Neuronal stem cell (in vitro differentiated cells): ENCODE measurements at regions not wholly inside any gene's neighbourhood (a gene's known extent, or its start where the extent isn't known, plus 50 kb on each side); places are given as distances from the start of the nearest gene placed in this dataset.
A peak's percentile ranks its signal among the peaks of the same experiment; 100 is the strongest.

Source experiments
- DNase-seq: peaks from one replicate; pipeline ENCODE4 v3.0.0-alpha.2; 2013; ENCODE audit warnings: low spot score
- H2AFZ ChIP-seq: one replicate; pipeline ENCODE4 v1.6.1; 2013; ENCODE audit warnings: mild to moderate bottlenecking, low read length, inconsistent platforms
- H2AK5ac ChIP-seq: 2 replicates; pipeline ENCODE4 v1.6.1; 2013; ENCODE audit warnings: low read depth, mild to moderate bottlenecking, inconsistent platforms, low read length, moderate library complexity, mixed read lengths
- H2BK120ac ChIP-seq: 2 replicates; pipeline ENCODE4 v1.6.1; 2013; ENCODE audit warnings: low read depth, mild to moderate bottlenecking, inconsistent platforms, low read length, moderate library complexity, mixed read lengths
- H2BK12ac ChIP-seq: one replicate; pipeline ENCODE4 v1.6.1; 2013; ENCODE audit warnings: low read length, inconsistent platforms
- H2BK15ac ChIP-seq: 2 replicates; pipeline ENCODE4 v1.6.1; 2013; ENCODE audit warnings: mild to moderate bottlenecking, low read length, inconsistent platforms, mixed read lengths
- H2BK5ac ChIP-seq: one replicate; pipeline ENCODE4 v1.6.1; 2013; ENCODE audit warnings: inconsistent platforms, mild to moderate bottlenecking, low read length, moderate library complexity
- H3K14ac ChIP-seq: one replicate; pipeline ENCODE4 v1.6.1; 2013; ENCODE audit warnings: low read length, inconsistent platforms
- H3K18ac ChIP-seq: 2 replicates; pipeline ENCODE4 v1.6.1; 2013; ENCODE audit warnings: low read length, inconsistent platforms
- H3K23ac ChIP-seq: 2 replicates; pipeline ENCODE4 v1.6.1; 2013; ENCODE audit warnings: low read depth, mild to moderate bottlenecking, mixed read lengths, low read length, inconsistent platforms; ENCODE audit not compliant: poor library complexity
- H3K27ac ChIP-seq: replicated peaks from 3 replicates; pipeline ENCODE4 v1.5.1; 2013; ENCODE audit warnings: low read length, inconsistent platforms
- H3K27me3 ChIP-seq, 3 experiments: 2 replicates each; pipeline ENCODE4 v1.6.1; 2013; ENCODE audit warnings: low read length in 3 of 3, mild to moderate bottlenecking in 2 of 3, inconsistent platforms in 1 of 3, low read depth in 1 of 3, mixed read lengths in 1 of 3, moderate library complexity in 1 of 3; ENCODE audit not compliant: control insufficient read depth in 3 of 3, insufficient read depth in 3 of 3
- H3K36me3 ChIP-seq, 2 donors: replicated peaks in 1 of 2; 2 replicates each; pipeline ENCODE4 v1.6.1; 2013; ENCODE audit warnings: low read length in 2 of 2; ENCODE audit not compliant: control insufficient read depth in 2 of 2, insufficient read depth in 2 of 2
- H3K4ac ChIP-seq: 2 replicates; pipeline ENCODE4 v1.6.1; 2013; ENCODE audit warnings: inconsistent platforms, mild to moderate bottlenecking, low read length, moderate library complexity
- H3K4me1 ChIP-seq, 2 donors: 1 replicate in 1 of 2; 2 replicates in 1 of 2; pipeline ENCODE4 v1.6.1; 2013; ENCODE audit warnings: low read length in 2 of 2, low read depth in 1 of 2; ENCODE audit not compliant: control insufficient read depth in 2 of 2, insufficient read depth in 1 of 2
- H3K4me2 ChIP-seq: one replicate; pipeline ENCODE4 v1.6.1; 2013; ENCODE audit warnings: mild to moderate bottlenecking, low read length, inconsistent platforms; ENCODE audit not compliant: insufficient read depth, poor library complexity, severe bottlenecking
- H3K4me3 ChIP-seq, 2 donors: 2 replicates each; pipeline ENCODE4 v1.5.1; 2013; ENCODE audit warnings: low read length in 2 of 2, mild to moderate bottlenecking in 2 of 2, inconsistent platforms in 1 of 2, moderate library complexity in 1 of 2
- H3K79me1 ChIP-seq: one replicate; pipeline ENCODE4 v1.6.1; 2013; ENCODE audit warnings: low read depth, mild to moderate bottlenecking, inconsistent platforms, low read length, moderate library complexity
- H3K9ac ChIP-seq: one replicate; pipeline ENCODE4 v1.6.1; 2013; ENCODE audit warnings: mild to moderate bottlenecking, low read depth, low read length, inconsistent platforms; ENCODE audit not compliant: poor library complexity
- H3K9me3 ChIP-seq, 2 donors: replicated peaks in 1 of 2; 2 replicates each; pipeline versions ENCODE3 to v1.6.1; 2013; ENCODE audit warnings: low read length in 2 of 2, mild to moderate bottlenecking in 2 of 2, inconsistent platforms in 1 of 2, low read depth in 1 of 2, mixed read lengths in 1 of 2, moderate library complexity in 1 of 2; ENCODE audit not compliant: control insufficient read depth in 2 of 2, insufficient read depth in 1 of 2
- H4K8ac ChIP-seq: one replicate; pipeline ENCODE4 v1.6.1; 2013; ENCODE audit warnings: low read depth, mild to moderate bottlenecking, inconsistent platforms, low read length, moderate library complexity
- H4K91ac ChIP-seq: one replicate; pipeline ENCODE4 v1.6.1; 2013; ENCODE audit warnings: low read length, low read depth, mild to moderate bottlenecking, inconsistent platforms; ENCODE audit not compliant: poor library complexity
- WGBS, 2 donors: extraction: QIAGEN DNeasy Blood & Tissue Kit; methylation state at CpG; one replicate each; pipeline ENCODE4 v1.1.7; 2013; ENCODE audit warnings: missing lambda C conversion rate in 2 of 2, mixed read lengths in 1 of 2; ENCODE audit not compliant: insufficient read length in 2 of 2, insufficient replicate concordance in 1 of 2; ENCODE audit errors: extremely low coverage in 2 of 2; 5-methylcytosine and 5-hydroxymethylcytosine counted together

DNA sequence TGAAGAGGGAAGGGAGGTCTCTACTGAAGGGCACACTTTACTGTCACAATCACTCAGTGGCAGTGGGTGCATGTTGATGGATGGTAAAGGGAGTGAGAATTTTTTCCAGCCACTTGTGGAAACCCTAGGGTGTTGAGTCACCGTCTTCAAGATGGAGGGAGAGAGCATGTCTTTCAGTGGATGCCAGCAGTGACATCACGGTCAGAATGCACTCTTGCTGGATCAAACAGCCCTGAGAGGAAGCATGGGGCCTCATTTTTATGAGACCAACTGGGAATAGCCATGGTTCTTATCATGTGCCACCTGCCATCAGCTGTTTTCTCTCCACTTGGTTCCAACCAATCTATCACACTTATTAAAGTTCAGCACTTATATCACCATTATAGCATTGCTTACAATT is 182.5 kb downstream of the KCNRG start:
- Histone ChIP-seq H2BK15ac (no peak overlapping the region), H2BK12ac (no peak overlapping the region), H3K9me3 (no peaks in the 10 kb centered on the region), H3K27ac (no peak overlapping the region), H3K4me3 (no peak overlapping the region), H3K4me2 (no peak overlapping the region), H3K18ac (no peak overlapping the region), H2BK5ac (no peak overlapping the region), H4K8ac (no peak overlapping the region), H4K91ac (no peak overlapping the region), H3K79me1 (no peaks in the 10 kb centered on the region), H2AFZ (no peak overlapping the region), H3K4me1 (peaks cover 3% of the 10 kb centered on the region in 2 donors), H3K14ac (no peak overlapping the region), H3K9ac (no peak overlapping the region), H3K23ac (no peak overlapping the region), H2BK120ac (no peak overlapping the region), H3K36me3 (no peaks in the 10 kb centered on the region), H2AK5ac (no peak overlapping the region), H3K27me3 (no peaks in the 10 kb centered on the region), H3K4ac (no peak overlapping the region)
- no CpG with 5 or more reads among the region's 2 CpGs for WGBS, 2 donors
- DNase-seq, result no peak

DNA sequence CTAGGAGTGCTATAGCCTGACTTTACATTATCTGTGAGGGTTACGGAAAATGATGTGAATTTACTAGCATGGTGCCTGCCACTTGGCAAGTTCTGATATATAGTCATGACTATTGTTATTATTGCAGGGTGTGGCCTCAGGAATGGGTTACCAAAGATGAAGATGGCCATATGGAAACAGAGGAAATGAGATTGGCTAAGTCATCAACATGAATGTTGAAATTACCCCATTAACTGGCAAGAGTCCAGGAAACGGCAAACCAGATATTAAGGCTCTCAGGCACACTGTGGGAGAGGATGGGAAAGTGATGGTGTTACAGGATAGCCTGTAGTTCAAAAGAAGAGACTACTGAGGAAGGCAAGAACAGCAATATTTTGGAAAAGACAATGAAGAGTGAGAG is 183.3 kb downstream of the KCNRG start:
- no peak overlapping the region for H2AK5ac ChIP-seq
- no peak overlapping the region for H2BK5ac ChIP-seq
- no peak overlapping the region for H2BK15ac ChIP-seq
- H3K27me3 ChIP-seq, result no peaks in the 10 kb centered on the region
- no peak overlapping the region for H2BK12ac ChIP-seq
- no peak overlapping the region for H3K9ac ChIP-seq
- H3K4ac ChIP-seq, result no peak overlapping the region
- no peaks in the 10 kb centered on the region for H3K79me1 ChIP-seq
- H3K4me3 ChIP-seq, result no peak overlapping the region
- no peak overlapping the region for H3K18ac ChIP-seq
- WGBS, 2 donors, result no CpG with 5 or more reads among the region's 2 CpGs
- DNase-seq, result no peak
- no peak overlapping the region for H4K91ac ChIP-seq
- H3K4me2 ChIP-seq, result no peak overlapping the region
- H4K8ac ChIP-seq, result no peak overlapping the region
- no peak overlapping the region for H3K14ac ChIP-seq
- no peaks in the 10 kb centered on the region for H3K9me3 ChIP-seq
- H3K27ac ChIP-seq, result no peak overlapping the region
- no peak overlapping the region for H2AFZ ChIP-seq
- H2BK120ac ChIP-seq, result no peak overlapping the region
- no peaks in the 10 kb centered on the region for H3K36me3 ChIP-seq
- H3K23ac ChIP-seq, result no peak overlapping the region
- H3K4me1 ChIP-seq, result peaks cover 3 to 5% of the 10 kb centered on the region in 2 donors

DNA sequence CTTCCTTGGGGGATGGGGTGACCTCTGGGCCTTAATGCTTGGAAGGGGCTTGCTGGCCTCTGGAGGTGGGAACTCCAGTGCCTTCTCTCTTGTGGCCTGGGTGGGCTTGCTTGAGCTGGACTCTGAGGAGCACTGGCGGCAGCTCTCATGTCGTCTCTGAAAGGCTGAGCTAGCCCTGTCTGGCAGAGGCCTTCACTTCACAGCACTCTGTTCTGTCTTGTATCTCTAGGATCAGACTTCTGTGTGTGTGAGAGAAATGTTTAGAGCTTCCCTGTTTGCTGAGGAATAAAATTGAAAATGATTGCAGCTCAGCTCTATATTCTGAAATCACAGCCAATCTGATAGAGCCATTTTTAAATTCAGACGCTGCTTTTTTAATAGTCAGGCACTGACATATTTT is 185.3 kb downstream of the KCNRG start:
- H3K4me1 ChIP-seq, result peaks cover 3 to 5% of the 10 kb centered on the region in 2 donors
- H3K79me1 ChIP-seq, result no peaks in the 10 kb centered on the region
- H4K8ac ChIP-seq, result no peak overlapping the region
- H3K9ac ChIP-seq, result no peak overlapping the region
- H3K27me3 ChIP-seq, result no peaks in the 10 kb centered on the region
- no peak overlapping the region for H3K14ac ChIP-seq
- no peak overlapping the region for H3K27ac ChIP-seq
- H3K36me3 ChIP-seq, result no peaks in the 10 kb centered on the region
- H2AFZ ChIP-seq, result peak overlapping the region; percentile 60
- H3K23ac ChIP-seq, result no peak overlapping the region
- H4K91ac ChIP-seq, result no peak overlapping the region
- H2BK120ac ChIP-seq, result no peak overlapping the region
- H3K4ac ChIP-seq, result no peak overlapping the region
- H3K18ac ChIP-seq, result peak overlapping the region; percentile 7
- no peak for DNase-seq
- H3K4me3 ChIP-seq, result no peak overlapping the region
- H2AK5ac ChIP-seq, result no peak overlapping the region
- H2BK15ac ChIP-seq, result no peak overlapping the region
- H3K4me2 ChIP-seq, result no peak overlapping the region
- no CpG with 5 or more reads among the region's 3 CpGs for WGBS, 2 donors
- no peaks in the 10 kb centered on the region for H3K9me3 ChIP-seq
- no peak overlapping the region for H2BK12ac ChIP-seq
- H2BK5ac ChIP-seq, result no peak overlapping the region

DNA sequence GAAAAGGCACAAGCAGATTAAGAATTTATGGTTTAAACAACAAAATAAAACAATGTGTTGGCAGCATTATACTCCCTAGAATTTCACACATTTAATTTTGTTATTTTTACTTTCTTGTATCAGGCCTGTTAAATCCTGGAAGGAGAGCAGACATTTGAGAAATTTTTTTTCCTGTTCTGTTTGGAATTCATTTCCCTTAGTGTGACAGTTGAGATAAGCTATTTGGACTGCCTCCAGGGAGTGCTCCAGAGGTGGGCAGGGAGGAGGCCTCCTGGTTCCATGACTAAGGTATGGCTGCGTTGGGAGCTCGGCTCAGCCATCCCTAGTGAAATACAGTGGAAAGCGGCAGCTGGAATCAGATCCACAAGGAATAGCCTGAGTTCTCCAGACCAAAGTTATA is 185.7 kb downstream of the KCNRG start:
- no CpG with 5 or more reads among the region's 3 CpGs for WGBS, 2 donors
- H3K14ac ChIP-seq, result no peak overlapping the region
- H2AFZ ChIP-seq, result no peak overlapping the region
- peaks cover 3 to 5% of the 10 kb centered on the region in 2 donors for H3K4me1 ChIP-seq
- H3K23ac ChIP-seq, result no peak overlapping the region
- H3K4me3 ChIP-seq, result no peak overlapping the region
- H3K4me2 ChIP-seq, result no peak overlapping the region
- H3K27me3 ChIP-seq, result no peaks in the 10 kb centered on the region
- no peak overlapping the region for H2AK5ac ChIP-seq
- H2BK15ac ChIP-seq, result no peak overlapping the region
- H3K27ac ChIP-seq, result no peak overlapping the region
- no peak overlapping the region for H3K4ac ChIP-seq
- no peak overlapping the region for H3K9ac ChIP-seq
- no peaks in the 10 kb centered on the region for H3K9me3 ChIP-seq
- no peak overlapping the region for H3K18ac ChIP-seq
- H2BK120ac ChIP-seq, result no peak overlapping the region
- DNase-seq, result no peak
- H4K8ac ChIP-seq, result no peak overlapping the region
- H2BK12ac ChIP-seq, result no peak overlapping the region
- H3K36me3 ChIP-seq, result no peaks in the 10 kb centered on the region
- H3K79me1 ChIP-seq, result no peaks in the 10 kb centered on the region
- no peak overlapping the region for H4K91ac ChIP-seq
- H2BK5ac ChIP-seq, result no peak overlapping the region
